ENCODE measurements at regions not wholly inside any gene's neighbourhood (a gene's known extent, or its start where the extent isn't known, plus 50 kb on each side); places are given as distances from the start of the nearest gene placed in this dataset.
"Not testable (repeated sequence)": the region's sequence is repeated elsewhere in the genome, so short reads cannot be mapped to it uniquely, and the experiment has no call there.

DNA sequence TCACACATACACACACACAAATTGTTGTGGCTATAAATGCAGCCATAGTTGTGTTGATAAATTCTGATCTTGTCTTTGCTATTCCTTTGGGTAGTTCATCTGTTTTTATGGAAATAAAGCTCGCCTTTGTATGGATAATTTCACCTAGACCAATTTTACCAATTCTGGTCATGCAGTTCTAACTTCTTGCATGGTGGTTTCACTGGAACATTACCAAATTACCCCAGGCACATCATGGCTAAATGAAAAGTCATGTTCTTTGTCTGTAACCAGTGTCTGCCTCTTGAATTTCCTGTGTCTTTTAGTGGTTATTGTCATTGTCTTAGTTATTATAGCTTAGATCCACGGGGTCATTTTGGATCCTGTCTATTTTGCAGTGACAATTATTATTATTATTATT is 50.3 kb upstream of the TMC1 start:
- DNase-seq = no peak

- DNase-seq = no peak
Measured at GRCh38 chr9:72467766-72468738, 53.4 kb upstream of the TMC1 start.

DNA sequence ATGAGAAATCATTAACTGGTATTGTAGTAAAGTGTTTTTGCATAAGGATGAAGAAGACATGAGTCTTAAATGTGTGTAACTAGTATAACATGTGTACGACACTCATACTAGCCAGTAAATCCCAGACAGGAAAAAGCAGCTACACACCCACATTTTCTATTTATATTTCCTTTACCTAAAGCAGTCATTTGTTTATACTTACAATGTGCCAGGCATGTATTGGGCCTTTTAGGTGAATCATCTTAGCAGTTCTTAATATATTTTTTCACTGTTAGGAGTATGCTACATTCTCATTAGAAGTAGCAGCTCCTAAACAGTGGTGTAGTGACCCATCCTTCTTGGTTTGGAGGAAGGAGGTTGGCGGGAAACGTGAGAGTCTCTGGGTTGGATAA is 55.8 kb upstream of the TMC1 start:
- DNase-seq = no peak

GRCh38 chr9:72464857-72465592 is 56.4 kb upstream of the TMC1 start:
- DNase-seq = peak in 1 of 2 experiments; percentile 67

- DNase-seq = no peak
Measured at GRCh38 chr9:72462340-72462739, 59.1 kb upstream of the TMC1 start.

GRCh38 chr9:72460342-72461312 is 60.8 kb upstream of the TMC1 start:
- no peak for DNase-seq

- DNase-seq = no peak
Measured at GRCh38 chr9:72459308-72459707, 62.1 kb upstream of the TMC1 start.

DNA sequence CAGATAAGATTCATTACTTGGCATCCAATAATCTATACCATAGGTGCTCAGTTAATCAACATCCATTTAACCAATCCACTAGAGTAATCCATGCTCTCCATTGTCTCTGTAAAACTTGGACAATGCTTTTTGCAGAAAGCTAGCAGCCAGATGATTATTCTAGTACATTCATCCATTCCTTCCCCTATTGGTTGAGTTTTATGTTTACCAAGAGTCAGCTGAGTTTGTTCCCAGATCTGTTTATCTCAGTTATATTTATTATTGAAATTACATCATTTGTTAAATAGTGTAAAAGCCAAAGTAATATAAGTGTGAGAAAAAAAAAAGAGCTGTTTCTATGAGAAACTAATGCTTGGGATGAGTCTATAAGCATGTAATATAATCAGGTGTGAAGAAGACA is 63.3 kb upstream of the TMC1 start:
- no peak for DNase-seq

GRCh38 chr9:72457366-72457765 is 64.0 kb upstream of the TMC1 start:
- DNase-seq = no peak

DNA sequence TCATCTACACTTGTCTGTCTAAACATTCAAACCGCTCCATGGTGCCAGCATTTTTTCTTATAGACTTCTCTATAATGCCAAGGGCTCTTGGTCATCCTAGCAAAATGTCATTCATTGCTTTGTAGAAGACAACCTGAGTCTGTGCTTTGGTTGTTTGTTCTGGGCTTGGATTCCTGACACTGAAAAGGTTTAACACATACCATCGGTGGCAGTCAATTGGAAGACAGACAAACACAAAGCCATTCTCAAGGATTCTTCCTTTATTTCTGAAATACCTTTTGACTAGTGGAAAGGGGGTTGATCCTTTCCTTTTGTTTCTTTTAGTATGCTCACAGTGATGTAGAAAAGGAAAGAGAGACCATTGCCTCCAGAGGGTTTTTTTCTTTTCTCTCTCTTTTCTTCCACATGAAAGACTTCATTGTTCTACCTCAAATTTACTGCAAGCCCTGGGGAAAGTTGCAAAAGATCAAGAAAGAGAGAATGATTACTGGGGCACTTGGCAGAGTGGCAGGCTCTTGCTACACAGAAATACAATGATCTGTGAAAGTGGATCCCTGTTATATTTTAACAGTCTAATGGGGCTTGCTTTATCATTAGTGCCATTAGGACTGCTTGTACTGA is 66.4 kb upstream of the TMC1 start:
- no peak for DNase-seq

- no peak for DNase-seq
Measured at GRCh38 chr9:72453797-72454196, 67.6 kb upstream of the TMC1 start.

- DNase-seq = not testable (repeated sequence)
Measured at GRCh38 chr9:72446241-72446640, 75.2 kb upstream of the TMC1 start.

- no peak for DNase-seq
Measured at GRCh38 chr9:72445306-72445995, 76.0 kb upstream of the TMC1 start.

- no peak for DNase-seq
Measured at GRCh38 chr9:72444435-72444834, 77.0 kb upstream of the TMC1 start.

- no peak for DNase-seq
Measured at GRCh38 chr9:72443855-72444254, 77.6 kb upstream of the TMC1 start.

DNA sequence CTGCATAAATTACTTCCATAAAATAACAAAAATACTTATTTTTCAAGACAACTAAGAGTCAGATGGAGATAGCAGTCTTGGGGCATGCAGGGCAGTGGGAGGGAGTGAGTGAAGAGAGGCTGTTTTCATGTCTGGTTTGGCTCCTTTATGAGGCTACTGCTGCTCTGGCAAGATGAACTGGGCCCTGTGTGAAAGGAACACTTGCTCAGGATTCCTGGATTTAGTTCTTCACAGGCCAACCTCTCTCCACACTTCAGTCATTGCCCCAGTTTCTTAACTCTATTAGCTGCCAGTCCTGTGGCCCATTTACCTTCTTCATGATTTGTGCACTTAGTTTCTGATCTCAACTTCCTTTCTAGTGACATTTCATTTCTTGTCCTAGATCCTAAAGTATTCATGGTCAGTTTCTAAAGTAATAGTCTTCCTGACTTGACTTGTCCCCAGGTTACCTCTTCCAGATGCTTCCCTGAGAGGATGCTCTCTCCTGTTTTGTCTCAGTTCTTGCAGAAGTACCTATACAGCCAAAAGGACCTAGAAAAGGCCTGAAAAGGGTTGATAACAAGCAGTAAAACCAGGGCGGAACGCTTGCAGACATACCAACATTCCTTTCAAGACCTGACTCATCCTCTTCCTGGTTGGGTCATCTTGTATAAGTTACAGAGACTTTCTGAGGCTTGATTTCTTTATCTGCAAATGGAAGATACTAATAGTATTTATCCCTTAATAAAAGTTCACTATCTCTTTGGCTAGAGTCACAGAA is 77.0 kb upstream of the ZFAND5 start:
- DNase-seq = no peak

DNA sequence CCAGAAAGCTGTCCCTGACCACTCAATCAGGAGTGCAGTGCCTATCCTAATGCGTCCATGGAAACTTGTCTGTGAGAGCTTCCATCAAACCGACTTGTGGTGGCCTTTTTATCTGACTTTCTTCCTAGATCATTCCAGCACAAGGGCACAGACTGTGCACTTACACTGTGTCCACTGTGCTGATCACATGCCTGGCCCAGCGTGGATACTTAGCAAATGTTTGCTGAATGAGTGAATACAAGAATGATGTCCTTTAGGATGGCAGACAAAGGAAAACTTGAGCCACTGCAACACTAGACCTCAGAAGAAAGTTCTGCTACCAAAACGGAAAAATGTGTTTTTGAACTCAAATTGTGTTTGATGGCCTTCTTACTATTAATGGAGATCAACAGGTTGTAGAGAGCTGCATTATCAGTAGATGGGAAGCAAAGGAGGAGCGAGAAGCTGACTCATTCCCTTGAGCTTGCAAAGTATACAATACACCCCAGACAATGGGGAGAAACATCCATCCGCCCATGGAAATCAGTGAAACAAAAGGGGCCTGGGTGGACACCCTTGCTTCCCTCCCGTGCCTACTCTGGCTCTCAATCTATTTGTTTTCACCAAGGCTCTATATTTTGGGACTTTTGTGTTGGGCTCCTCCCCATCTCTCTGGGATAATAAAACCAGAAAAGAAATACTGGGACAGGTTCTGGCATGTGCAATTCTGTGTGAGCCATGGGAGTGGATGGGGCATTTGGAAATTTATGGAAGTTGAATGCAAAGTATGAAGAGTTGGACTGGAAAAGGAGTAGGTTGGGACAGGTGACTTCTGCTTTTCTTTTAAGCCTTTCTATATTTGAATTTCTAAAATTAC is 76.2 kb upstream of the ZFAND5 start:
- no peak for DNase-seq

DNA sequence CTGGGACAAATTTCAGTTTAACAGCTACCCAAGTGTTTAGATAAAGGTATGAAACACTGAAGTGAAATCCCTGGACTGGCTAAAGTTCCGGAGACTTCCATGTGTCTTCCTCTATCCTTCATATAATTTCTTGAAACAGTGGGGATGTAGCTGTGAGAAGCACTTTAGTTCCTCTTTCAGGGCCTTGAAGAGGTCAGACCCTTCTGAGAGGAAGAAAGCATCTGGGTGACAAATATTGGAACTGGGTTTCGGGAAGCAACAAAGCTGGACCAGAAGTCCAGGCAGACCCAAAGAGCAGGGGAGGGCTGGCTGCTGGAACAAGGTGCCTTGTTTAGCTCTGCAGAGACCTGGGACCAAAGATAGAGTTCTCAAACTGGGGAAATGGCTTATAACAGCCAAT is 75.4 kb upstream of the ZFAND5 start:
- DNase-seq = no peak

- not testable (repeated sequence) for DNase-seq
Measured at GRCh38 chr9:72433616-72434267, 68.7 kb upstream of the ZFAND5 start.
